ENCODE measurements at regions not wholly inside any gene's neighbourhood (a gene's known extent, or its start where the extent isn't known, plus 50 kb on each side); places are given as distances from the start of the nearest gene placed in this dataset.

- TF ChIP-seq, protein P1, sequence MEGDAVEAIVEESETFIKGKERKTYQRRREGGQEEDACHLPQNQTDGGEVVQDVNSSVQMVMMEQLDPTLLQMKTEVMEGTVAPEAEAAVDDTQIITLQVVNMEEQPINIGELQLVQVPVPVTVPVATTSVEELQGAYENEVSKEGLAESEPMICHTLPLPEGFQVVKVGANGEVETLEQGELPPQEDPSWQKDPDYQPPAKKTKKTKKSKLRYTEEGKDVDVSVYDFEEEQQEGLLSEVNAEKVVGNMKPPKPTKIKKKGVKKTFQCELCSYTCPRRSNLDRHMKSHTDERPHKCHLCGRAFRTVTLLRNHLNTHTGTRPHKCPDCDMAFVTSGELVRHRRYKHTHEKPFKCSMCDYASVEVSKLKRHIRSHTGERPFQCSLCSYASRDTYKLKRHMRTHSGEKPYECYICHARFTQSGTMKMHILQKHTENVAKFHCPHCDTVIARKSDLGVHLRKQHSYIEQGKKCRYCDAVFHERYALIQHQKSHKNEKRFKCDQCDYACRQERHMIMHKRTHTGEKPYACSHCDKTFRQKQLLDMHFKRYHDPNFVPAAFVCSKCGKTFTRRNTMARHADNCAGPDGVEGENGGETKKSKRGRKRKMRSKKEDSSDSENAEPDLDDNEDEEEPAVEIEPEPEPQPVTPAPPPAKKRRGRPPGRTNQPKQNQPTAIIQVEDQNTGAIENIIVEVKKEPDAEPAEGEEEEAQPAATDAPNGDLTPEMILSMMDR (IDR thresholded peaks at IDR 0.05) = no peak
- no peak for TF ChIP-seq EP300 (IDR thresholded peaks at IDR 0.05)
These were observed 588.6 kb downstream of the DNAJB9 start for GRCh38 chr7:109158246-109158645.
